ENCODE measurements at regions not wholly inside any gene's neighbourhood (a gene's known extent, or its start where the extent isn't known, plus 50 kb on each side); places are given as distances from the start of the nearest gene placed in this dataset.

DNA sequence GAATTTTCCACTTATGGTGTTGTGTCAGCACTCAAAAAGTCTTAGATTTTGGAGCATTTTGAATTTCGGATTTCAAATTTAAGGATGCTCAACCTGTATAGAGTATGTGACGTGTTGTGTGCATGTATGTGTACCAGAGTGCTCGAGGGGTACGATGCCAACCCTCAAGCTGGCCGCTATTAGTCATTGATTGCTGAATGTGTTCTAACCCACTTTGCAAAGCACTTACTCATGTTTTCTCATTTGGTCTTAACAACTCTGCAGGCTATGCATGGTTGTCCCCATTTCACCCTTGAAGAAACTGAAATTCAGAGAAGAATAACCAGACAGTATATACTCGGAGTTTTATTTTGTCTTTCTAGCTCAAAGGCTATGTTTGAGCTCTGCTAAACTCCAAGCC lies 196.4 kb upstream of the TENM4 start:
- no peak overlapping the region for H3K18ac ChIP-seq (ENCODE audit: low read depth, low read length)
- no peak overlapping the region for H2BK15ac ChIP-seq (ENCODE audit: low read depth, low read length)
- no peak overlapping the region for H3K14ac ChIP-seq (replicated peaks; ENCODE audit: low read depth, low read length)
- no peak overlapping the region for H2AK5ac ChIP-seq (ENCODE audit: low read depth, low read length)
- no peak overlapping the region for H4K5ac ChIP-seq (ENCODE audit: low read depth, low read length)
- no peaks in the 10 kb centered on the region for H3K36me3 ChIP-seq (ENCODE audit: control insufficient read depth, insufficient read depth, low read length)
- no peak overlapping the region for H2BK120ac ChIP-seq (ENCODE audit: low read depth, low read length)
- WGBS, 2 experiments (ENCODE audit: extremely low coverage in 2 of 2, insufficient read length in 1 of 2) = no CpG with 5 or more reads among the region's 6 CpGs
- no peak overlapping the region for H3K27ac ChIP-seq (ENCODE audit: insufficient read depth, low read length)
- no TSS peak for BruUV-seq (replicated peaks)
- in situ Hi-C loops (cut with MboI; ENCODE audit: low sequenced_read_pairs) (no loop called here), dilution Hi-C loops (cut with HindIII; ENCODE audit: low sequenced_read_pairs, unreplicated experiment) (no loop called here), intact Hi-C loops (cut with micrococcal nuclease) (no loop called here)
- H3K79me1 ChIP-seq (ENCODE audit: low read depth in 1 of 2, low read length in 2 of 2) = no peaks in the 10 kb centered on the region
- H3K4ac ChIP-seq (ENCODE audit: low read depth, low read length) = no peak overlapping the region
- H3K9me1 ChIP-seq (ENCODE audit: insufficient read depth, low read length) = no peaks in the 10 kb centered on the region
- no peak overlapping the region for H3K4me2 ChIP-seq (ENCODE audit: low read depth, low read length)
- no peak overlapping the region for H4K91ac ChIP-seq (ENCODE audit: insufficient read depth, low read depth, low read length)
- H3K56ac ChIP-seq (ENCODE audit: extremely low read depth, insufficient read depth, low read length) = no peak overlapping the region
- no peak overlapping the region for H2AK9ac ChIP-seq (replicated peaks; ENCODE audit: low read depth, low read length, poor library complexity)
- no peak overlapping the region for H3K23ac ChIP-seq (ENCODE audit: low read depth, low read length)
- no peak overlapping the region for H4K8ac ChIP-seq (ENCODE audit: low read depth in 2 of 2, low read length in 2 of 2)
- H2BK5ac ChIP-seq (ENCODE audit: low read depth, low read length, poor library complexity, severe bottlenecking) = no peak overlapping the region
- no peak overlapping the region for H3K9ac ChIP-seq (ENCODE audit: low read depth, low read length)
- no peaks in the 10 kb centered on the region for H3K4me1 ChIP-seq (ENCODE audit: control insufficient read depth, insufficient read depth, low read length)
- H4K20me1 ChIP-seq (ENCODE audit: insufficient read depth, low read length) = no peaks in the 10 kb centered on the region
- CTCF ChIA-PET = no interaction called here
- no peaks in the 10 kb centered on the region for H3K27me3 ChIP-seq (ENCODE audit: control insufficient read depth, insufficient read depth, low read length)
- no peak overlapping the region for H3K4me3 ChIP-seq (ENCODE audit: insufficient read depth, low read depth, low read length)
- no peak overlapping the region for H2AFZ ChIP-seq (replicated peaks; ENCODE audit: low read length, poor library complexity)
- DNase-seq (no peak), ATAC-seq (ENCODE audit: low read depth) (no peak)
- TF ChIP-seq BHLHE40 (IDR thresholded peaks at IDR 0.05; ENCODE audit: low read depth, low read length) (no peak), NFE2L2 (IDR thresholded peaks at IDR 0.05; ENCODE audit: low read depth, low read length) (no peak), FOS (IDR thresholded peaks at IDR 0.05; ENCODE audit: low read depth, low read length) (no peak), MAFK (IDR thresholded peaks at IDR 0.05; ENCODE audit: low read depth, low read length) (no peak), CEBPB (IDR thresholded peaks at IDR 0.05; ENCODE audit: low read depth, low read length) (no peak), SMC3 (IDR thresholded peaks at IDR 0.05; ENCODE audit: low read depth, low read length) (no peak), CTCF (conservative IDR thresholded peaks at IDR 0.05; ENCODE audit: low read depth, low read length) (no peak), MXI1 (IDR thresholded peaks at IDR 0.05; ENCODE audit: borderline replicate concordance, low read depth, low read length) (no peak), CHD1 (IDR thresholded peaks at IDR 0.05; ENCODE audit: low read depth, low read length) (no peak)
- TF ChIP-seq, protein P1, sequence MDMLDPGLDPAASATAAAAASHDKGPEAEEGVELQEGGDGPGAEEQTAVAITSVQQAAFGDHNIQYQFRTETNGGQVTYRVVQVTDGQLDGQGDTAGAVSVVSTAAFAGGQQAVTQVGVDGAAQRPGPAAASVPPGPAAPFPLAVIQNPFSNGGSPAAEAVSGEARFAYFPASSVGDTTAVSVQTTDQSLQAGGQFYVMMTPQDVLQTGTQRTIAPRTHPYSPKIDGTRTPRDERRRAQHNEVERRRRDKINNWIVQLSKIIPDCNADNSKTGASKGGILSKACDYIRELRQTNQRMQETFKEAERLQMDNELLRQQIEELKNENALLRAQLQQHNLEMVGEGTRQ (IDR thresholded peaks at IDR 0.05; ENCODE audit: low read depth, low read length) = no peak
- no peaks in the 10 kb centered on the region for H3K9me3 ChIP-seq (ENCODE audit: control insufficient read depth, insufficient read depth, low read length)
- POLR2A ChIA-PET (ENCODE audit: unreplicated experiment) = no interaction called here
- no peak overlapping the region for H2BK20ac ChIP-seq (ENCODE audit: low read depth, low read length)
